ENCODE measurements at regions not wholly inside any gene's neighbourhood (a gene's known extent, or its start where the extent isn't known, plus 50 kb on each side); places are given as distances from the start of the nearest gene placed in this dataset.

GRCh38 chr5:173762045-173762444, 126.1 kb upstream of the CPEB4 start:
- DNase-seq (ENCODE audit: low read depth, low spot score), result no peak
- TF ChIP-seq, protein P1, sequence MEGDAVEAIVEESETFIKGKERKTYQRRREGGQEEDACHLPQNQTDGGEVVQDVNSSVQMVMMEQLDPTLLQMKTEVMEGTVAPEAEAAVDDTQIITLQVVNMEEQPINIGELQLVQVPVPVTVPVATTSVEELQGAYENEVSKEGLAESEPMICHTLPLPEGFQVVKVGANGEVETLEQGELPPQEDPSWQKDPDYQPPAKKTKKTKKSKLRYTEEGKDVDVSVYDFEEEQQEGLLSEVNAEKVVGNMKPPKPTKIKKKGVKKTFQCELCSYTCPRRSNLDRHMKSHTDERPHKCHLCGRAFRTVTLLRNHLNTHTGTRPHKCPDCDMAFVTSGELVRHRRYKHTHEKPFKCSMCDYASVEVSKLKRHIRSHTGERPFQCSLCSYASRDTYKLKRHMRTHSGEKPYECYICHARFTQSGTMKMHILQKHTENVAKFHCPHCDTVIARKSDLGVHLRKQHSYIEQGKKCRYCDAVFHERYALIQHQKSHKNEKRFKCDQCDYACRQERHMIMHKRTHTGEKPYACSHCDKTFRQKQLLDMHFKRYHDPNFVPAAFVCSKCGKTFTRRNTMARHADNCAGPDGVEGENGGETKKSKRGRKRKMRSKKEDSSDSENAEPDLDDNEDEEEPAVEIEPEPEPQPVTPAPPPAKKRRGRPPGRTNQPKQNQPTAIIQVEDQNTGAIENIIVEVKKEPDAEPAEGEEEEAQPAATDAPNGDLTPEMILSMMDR (IDR thresholded peaks at IDR 0.05; ENCODE audit: low read depth, low read length), result no peak
- no peak overlapping the region for H3K4me3 ChIP-seq (ENCODE audit: low read depth, low read length)
- in situ Hi-C loops (cut with HindIII; ENCODE audit: low sequenced_read_pairs), result no loop called here

- TF ChIP-seq, protein P1 (IDR thresholded peaks at IDR 0.05; ENCODE audit: low read depth, low read length), result no peak
- in situ Hi-C loops (cut with HindIII; ENCODE audit: low sequenced_read_pairs), result no loop called here
- no peak overlapping the region for H3K4me3 ChIP-seq (ENCODE audit: low read depth, low read length)
- no peak for DNase-seq (ENCODE audit: low read depth, low spot score)
Measured at GRCh38 chr5:173762930-173763329, 125.2 kb upstream of the CPEB4 start.

DNA sequence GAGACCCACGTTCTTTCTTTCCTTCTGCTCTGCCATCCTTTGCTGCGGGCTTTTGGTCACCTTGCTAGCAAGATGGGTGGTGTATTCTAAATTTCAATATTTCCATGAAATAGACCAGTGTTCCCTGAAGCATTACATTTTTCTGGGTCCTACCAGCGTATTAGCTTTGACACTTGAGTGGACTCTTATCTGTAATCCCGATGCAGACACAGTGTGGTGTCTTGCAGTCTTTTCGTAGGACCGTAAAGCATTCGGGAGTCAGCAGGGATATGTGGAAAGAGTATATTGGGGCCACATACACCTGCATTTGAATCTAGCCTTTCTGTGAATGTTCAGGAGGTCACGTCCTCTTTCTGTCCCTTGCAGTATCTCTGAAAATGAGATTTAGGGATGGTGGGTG, 124.7 kb upstream of the CPEB4 start:
- TF ChIP-seq, protein P1 (IDR thresholded peaks at IDR 0.05; ENCODE audit: low read depth, low read length), result no peak
- H3K4me3 ChIP-seq (ENCODE audit: low read depth, low read length), result no peak overlapping the region
- no peak for DNase-seq (ENCODE audit: low read depth, low spot score)
- in situ Hi-C loops (cut with HindIII; ENCODE audit: low sequenced_read_pairs), result no loop called here

- in situ Hi-C loops (cut with HindIII; ENCODE audit: low sequenced_read_pairs), result no loop called here
- peak; percentile 96 for DNase-seq (ENCODE audit: low read depth, low spot score)
- TF ChIP-seq, protein P1 (IDR thresholded peaks at IDR 0.05; ENCODE audit: low read depth, low read length), result no peak
- H3K4me3 ChIP-seq (ENCODE audit: low read depth, low read length), result no peak overlapping the region
Measured at GRCh38 chr5:173764332-173765028, 123.7 kb upstream of the CPEB4 start.

GRCh38 chr5:173765029-173765644, 123.0 kb upstream of the CPEB4 start:
- no peak for DNase-seq (ENCODE audit: low read depth, low spot score)
- in situ Hi-C loops (cut with HindIII; ENCODE audit: low sequenced_read_pairs), result no loop called here
- no peak overlapping the region for H3K4me3 ChIP-seq (ENCODE audit: low read depth, low read length)

GRCh38 chr5:173765661-173766060, 122.5 kb upstream of the CPEB4 start:
- DNase-seq (ENCODE audit: low read depth, low spot score), result no peak
- no peak overlapping the region for H3K4me3 ChIP-seq (ENCODE audit: low read depth, low read length)
- TF ChIP-seq, protein P1 (IDR thresholded peaks at IDR 0.05; ENCODE audit: low read depth, low read length), result no peak
- in situ Hi-C loops (cut with HindIII; ENCODE audit: low sequenced_read_pairs), result no loop called here

More at GRCh38 chr5:173765029-173765644, 123.0 kb upstream of the CPEB4 start:
- TF ChIP-seq, protein P1 (IDR thresholded peaks at IDR 0.05; ENCODE audit: low read depth, low read length), result no peak

Data from astrocyte of the spinal cord (primary cell).